Tibial nerve (tissue), 3 donors: ENCODE measurements at regions not wholly inside any gene's neighbourhood (a gene's known extent, or its start where the extent isn't known, plus 50 kb on each side); places are given as distances from the start of the nearest gene placed in this dataset.

Experiments used
- POLR2A ChIP-seq, 2 donors: fragments of 450-650 bp; IDR thresholded peaks; one replicate each; pipeline ENCODE4 v1.6.1; 2017; ENCODE audit warnings: antibody characterized with exemption in 2 of 2, mild to moderate bottlenecking in 2 of 2, moderate library complexity in 2 of 2
- TF ChIP-seq, protein P1 (sequence below), 5 experiments: fragments of 200-600 bp in 3 of 5; fragments of 450-650 bp in 2 of 5; sonication (generic) in 3 of 5; IDR thresholded peaks; one replicate each; pipeline ENCODE4 v1.5.1; 2016 to 2019; ENCODE audit warnings: antibody characterized with exemption in 5 of 5, mild to moderate bottlenecking in 3 of 5, moderate library complexity in 2 of 5

DNA sequence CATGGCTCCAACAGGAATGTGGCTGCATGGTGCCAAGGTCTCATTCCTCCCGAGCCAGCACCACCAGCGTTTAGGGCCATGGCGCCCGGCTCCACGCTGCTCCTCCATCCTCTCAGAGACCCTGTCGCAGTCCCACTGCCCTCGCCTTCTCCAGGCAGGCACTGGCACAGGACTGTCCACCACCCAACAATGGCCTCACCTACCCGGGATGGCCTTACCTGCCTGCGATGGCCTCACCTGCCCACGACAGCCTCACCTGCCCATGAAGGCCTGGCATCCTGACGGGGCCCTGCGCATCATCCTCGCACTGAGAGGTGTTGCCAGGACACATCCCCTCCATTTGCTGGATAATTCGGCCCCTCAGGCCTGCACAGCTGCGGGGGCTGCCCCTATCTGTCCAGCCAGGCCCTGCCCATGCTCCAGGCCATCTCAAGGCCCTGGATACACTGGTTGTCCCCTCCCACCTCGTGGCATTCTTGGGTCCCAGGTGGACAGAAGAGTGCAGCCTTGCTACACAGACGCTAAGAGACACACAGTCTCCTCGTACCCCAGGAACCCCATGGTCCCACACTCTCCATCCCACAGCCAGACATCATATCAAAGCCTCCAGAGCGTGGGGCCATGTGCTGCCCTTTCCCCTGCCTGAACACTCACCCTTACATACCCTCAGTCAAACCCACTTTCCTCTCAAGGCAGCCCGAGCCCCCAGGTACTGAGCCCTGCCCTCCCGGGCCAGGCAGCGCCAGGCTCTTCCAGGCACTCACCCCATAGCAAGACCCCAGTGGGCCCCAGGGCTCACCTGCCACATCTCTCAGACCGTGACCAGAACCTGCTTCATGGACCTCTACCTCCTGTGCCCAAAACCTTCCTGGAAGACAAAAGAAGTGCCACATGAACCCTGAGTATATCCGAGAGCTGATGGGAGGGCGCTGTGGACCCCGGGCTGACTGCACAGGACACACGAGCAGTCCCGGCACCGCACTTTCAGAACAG is 268.6 kb downstream of the EIPR1 start:
- no peak for TF ChIP-seq POLR2A (IDR thresholded peaks at IDR 0.05)
- TF ChIP-seq, protein P1, sequence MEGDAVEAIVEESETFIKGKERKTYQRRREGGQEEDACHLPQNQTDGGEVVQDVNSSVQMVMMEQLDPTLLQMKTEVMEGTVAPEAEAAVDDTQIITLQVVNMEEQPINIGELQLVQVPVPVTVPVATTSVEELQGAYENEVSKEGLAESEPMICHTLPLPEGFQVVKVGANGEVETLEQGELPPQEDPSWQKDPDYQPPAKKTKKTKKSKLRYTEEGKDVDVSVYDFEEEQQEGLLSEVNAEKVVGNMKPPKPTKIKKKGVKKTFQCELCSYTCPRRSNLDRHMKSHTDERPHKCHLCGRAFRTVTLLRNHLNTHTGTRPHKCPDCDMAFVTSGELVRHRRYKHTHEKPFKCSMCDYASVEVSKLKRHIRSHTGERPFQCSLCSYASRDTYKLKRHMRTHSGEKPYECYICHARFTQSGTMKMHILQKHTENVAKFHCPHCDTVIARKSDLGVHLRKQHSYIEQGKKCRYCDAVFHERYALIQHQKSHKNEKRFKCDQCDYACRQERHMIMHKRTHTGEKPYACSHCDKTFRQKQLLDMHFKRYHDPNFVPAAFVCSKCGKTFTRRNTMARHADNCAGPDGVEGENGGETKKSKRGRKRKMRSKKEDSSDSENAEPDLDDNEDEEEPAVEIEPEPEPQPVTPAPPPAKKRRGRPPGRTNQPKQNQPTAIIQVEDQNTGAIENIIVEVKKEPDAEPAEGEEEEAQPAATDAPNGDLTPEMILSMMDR (IDR thresholded peaks at IDR 0.05) = no peak
